Brain microvascular endothelial cell (primary cell): ENCODE measurements at regions not wholly inside any gene's neighbourhood (a gene's known extent, or its start where the extent isn't known, plus 50 kb on each side); places are given as distances from the start of the nearest gene placed in this dataset.

Experiments
- DNase-seq: peaks from one replicate; pipeline ENCODE4 v3.0.0-alpha.2; 2020
- H3K27ac ChIP-seq: fragments of 250-450 bp; sonication (Bioruptor Pico); 2 replicates; pipeline ENCODE4 v1.5.1; 2020; ENCODE audit warnings: mild to moderate bottlenecking, moderate library complexity
- H3K27me3 ChIP-seq: fragments of 250-450 bp; sonication (Bioruptor Pico); replicated peaks from 2 replicates; pipeline ENCODE4 v1.5.1; 2020; ENCODE audit warnings: mild to moderate bottlenecking
- H3K36me3 ChIP-seq: fragments of 250-450 bp; sonication (Bioruptor Pico); replicated peaks from 2 replicates; pipeline ENCODE4 v1.5.1; 2020; ENCODE audit warnings: mild to moderate bottlenecking
- H3K4me3 ChIP-seq: 2 replicates; pipeline ENCODE4 v1.5.1; 2011; ENCODE audit warnings: low read depth, mild to moderate bottlenecking, control low read depth, low read length, moderate library complexity
- in situ Hi-C: cut with HindIII; loops from 2 replicates; pipeline ENCODE4 v1.10.0; 2017; ENCODE audit warnings: low sequenced_read_pairs, low pct_ligation_motif_present
- TF ChIP-seq, protein P1 (sequence below): IDR thresholded peaks from 2 replicates; pipeline ENCODE4 v1.5.1; 2011; ENCODE audit warnings: low read depth, mild to moderate bottlenecking, moderate library complexity, low read length, control low read depth, inconsistent platforms; ENCODE audit errors: missing control alignments

DNA sequence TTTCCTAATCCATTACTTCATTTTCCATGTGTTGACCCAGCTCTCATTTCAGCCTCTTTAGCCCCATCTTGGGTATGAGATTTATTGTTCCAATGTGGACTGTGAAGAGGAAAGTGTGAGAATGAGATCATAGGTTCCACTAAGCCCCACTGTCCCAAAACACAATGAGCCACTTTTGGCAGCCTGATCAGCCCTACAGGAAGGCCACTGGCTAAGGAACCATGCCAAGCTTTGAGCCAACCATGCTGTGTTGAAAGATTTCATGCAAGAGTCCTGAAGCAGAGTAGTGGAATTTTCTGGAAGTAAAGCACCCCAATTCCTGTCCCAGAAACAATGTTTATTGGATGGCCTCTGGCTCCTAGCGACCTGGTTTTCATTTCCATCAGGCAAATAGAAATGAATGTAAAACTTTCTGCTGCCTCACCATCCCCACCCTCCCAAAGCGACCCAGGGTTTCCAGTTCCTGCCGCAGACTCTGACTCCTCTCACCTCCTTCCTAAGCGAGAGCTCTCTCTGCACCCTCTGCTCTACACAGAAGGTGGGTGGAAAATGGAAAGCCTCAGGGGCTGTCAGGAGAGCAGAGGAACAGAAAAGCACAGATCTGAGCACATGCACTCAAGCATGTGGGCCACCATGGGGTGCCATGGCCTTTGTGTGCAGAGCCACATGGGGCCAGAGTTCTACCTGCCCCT lies 73.1 kb downstream of the KCTD12 start:
- no peak overlapping the region for H3K27ac ChIP-seq
- TF ChIP-seq, protein P1, sequence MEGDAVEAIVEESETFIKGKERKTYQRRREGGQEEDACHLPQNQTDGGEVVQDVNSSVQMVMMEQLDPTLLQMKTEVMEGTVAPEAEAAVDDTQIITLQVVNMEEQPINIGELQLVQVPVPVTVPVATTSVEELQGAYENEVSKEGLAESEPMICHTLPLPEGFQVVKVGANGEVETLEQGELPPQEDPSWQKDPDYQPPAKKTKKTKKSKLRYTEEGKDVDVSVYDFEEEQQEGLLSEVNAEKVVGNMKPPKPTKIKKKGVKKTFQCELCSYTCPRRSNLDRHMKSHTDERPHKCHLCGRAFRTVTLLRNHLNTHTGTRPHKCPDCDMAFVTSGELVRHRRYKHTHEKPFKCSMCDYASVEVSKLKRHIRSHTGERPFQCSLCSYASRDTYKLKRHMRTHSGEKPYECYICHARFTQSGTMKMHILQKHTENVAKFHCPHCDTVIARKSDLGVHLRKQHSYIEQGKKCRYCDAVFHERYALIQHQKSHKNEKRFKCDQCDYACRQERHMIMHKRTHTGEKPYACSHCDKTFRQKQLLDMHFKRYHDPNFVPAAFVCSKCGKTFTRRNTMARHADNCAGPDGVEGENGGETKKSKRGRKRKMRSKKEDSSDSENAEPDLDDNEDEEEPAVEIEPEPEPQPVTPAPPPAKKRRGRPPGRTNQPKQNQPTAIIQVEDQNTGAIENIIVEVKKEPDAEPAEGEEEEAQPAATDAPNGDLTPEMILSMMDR, result no peak
- DNase-seq, result no peak
- in situ Hi-C loops, result no loop called here
- H3K4me3 ChIP-seq, result no peak overlapping the region
- H3K36me3 ChIP-seq, result no peaks in the 10 kb centered on the region
- no peaks in the 10 kb centered on the region for H3K27me3 ChIP-seq

DNA sequence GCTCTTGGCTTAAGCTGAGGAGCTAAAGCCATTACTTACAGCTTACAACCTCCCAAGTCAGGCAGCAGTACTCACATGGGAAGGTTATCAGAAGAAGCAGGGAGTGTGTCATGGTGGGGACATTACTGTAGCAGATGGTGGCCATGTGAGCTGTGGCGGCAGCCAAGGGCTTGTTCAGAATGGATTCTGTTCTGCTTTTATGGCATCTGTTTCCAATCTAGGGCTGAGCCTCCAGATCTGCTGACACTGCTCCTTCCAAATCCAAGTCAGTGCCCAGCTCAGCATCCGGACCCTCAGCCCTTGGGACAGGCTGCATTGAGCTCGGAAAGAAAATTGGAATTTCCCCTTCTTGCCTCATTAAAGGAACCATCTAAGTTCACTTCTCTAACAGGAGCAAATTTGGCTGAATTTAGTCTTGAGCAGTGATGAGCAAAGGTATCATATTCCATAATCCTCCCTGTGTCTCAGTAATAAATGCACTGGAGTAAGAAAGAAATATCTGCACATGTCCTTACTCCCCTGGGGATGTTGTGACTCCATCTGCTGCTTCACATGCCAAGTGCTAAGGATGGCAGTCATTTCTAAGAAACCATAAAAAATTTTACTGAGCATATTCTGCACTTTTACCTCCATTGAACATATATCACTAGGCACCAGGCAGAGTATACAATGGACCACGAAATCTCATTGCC lies 73.9 kb downstream of the KCTD12 start:
- DNase-seq, result no peak
- no peak overlapping the region for H3K27ac ChIP-seq
- in situ Hi-C loops, result no loop called here
- H3K4me3 ChIP-seq, result no peak overlapping the region
- H3K36me3 ChIP-seq, result no peaks in the 10 kb centered on the region
- no peaks in the 10 kb centered on the region for H3K27me3 ChIP-seq
- TF ChIP-seq, protein P1, result no peak

DNA sequence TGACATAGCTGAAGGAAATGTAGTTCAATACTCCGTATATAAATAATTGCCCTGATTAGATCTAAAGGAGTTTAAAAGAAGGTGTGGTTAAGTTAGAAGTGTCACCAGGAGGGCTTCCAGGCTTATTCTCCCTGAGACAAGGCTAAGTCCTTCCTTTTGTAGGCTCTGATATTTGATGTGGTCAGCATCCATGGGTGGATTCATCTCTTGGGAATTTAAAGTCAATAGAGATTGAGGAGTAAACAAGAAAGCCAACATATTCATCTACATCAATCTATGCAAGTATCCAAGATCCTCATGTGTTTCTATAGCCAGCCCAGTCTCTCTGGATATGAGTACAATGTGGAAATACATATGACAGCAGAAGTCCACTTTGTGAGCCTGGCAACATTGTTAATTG lies 76.8 kb downstream of the KCTD12 start:
- TF ChIP-seq, protein P1, result no peak
- no peak for DNase-seq
- no peak overlapping the region for H3K27ac ChIP-seq

DNA sequence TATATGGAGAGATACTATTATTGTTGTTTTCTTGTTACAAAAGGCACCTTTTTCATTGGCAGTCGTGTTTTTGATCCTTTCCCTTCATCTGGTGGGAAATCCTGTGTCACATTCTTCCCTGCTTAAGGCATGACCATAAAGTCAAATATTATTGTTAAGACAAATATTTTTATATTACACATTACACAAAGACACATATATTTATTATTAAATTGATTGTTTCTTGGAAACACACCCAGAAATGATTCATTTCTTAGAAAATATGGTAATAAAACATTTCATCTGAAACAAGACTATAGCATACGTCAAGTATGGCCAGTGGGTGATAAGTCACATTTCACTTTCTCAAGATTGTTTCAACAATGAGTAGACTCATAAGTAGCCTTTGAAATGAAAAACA lies 77.3 kb downstream of the KCTD12 start:
- in situ Hi-C loops, result no loop called here
- H3K36me3 ChIP-seq, result no peaks in the 10 kb centered on the region
- H3K27me3 ChIP-seq, result no peaks in the 10 kb centered on the region
- DNase-seq, result no peak
- H3K27ac ChIP-seq, result no peak overlapping the region
- H3K4me3 ChIP-seq, result no peak overlapping the region
- TF ChIP-seq, protein P1, result no peak

More for the DNA sequence above, 76.8 kb downstream of the KCTD12 start:
- no peaks in the 10 kb centered on the region for H3K36me3 ChIP-seq
- no peak overlapping the region for H3K4me3 ChIP-seq
- in situ Hi-C loops, result no loop called here
- H3K27me3 ChIP-seq, result no peaks in the 10 kb centered on the region

DNA sequence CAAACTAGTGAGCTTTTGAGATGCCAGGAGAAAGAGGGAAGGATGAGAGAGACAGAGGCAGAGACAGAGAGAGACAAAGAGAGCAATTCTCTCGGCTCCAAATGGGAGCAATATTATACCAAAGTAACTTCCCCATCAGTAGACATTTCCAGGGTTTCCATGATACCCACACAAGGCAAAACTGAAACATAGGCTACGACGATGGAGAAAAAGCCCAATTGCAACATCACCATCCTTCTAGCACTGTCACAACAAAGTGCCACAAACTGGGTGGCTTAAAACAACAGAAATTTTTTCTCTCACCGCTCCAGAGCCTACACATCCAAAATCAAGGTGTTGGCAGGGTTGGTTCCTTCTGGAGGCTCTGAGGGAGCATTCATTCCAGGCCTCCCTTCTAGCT lies 81.4 kb downstream of the KCTD12 start:
- Histone ChIP-seq H3K36me3 (no peaks in the 10 kb centered on the region), H3K4me3 (no peak overlapping the region), H3K27ac (no peak overlapping the region), H3K27me3 (no peaks in the 10 kb centered on the region)
- in situ Hi-C loops, result no loop called here
- TF ChIP-seq, protein P1, result no peak
- no peak for DNase-seq
